HG03342 (cell line): ENCODE measurements at regions not wholly inside any gene's neighbourhood (a gene's known extent, or its start where the extent isn't known, plus 50 kb on each side); places are given as distances from the start of the nearest gene placed in this dataset.
"Not testable (repeated sequence)": the region's sequence is repeated elsewhere in the genome, so short reads cannot be mapped to it uniquely, and the experiment has no call there.

ENCODE experiments used
- ATAC-seq: cut with Tn5 transposase; IDR thresholded peaks from one replicate; pipeline ENCODE4 v1.9.1; 2021; ENCODE audit warnings: mild to moderate bottlenecking, moderate library complexity; ENCODE audit not compliant: unreplicated experiment

DNA sequence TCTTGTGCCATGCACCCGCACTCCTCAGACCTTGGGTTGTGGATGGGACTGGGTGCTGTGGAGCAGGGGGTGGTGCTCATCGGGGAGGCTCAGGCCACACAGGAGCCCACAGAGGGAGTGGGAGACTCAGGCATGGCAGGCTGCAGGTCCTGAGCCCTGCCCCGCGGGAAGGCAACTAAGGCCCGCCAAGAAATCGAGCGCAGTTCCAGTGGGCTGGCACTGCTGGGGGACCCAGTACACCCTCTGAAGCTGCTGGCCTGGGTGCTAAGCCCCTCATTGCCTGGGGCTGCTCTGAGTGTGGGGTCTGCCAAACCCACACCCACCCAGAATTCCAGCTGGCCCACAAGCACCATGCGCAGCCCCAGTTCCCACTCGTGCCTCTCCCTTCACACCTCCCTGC lies 450.5 kb upstream of the FGF16 start:
- no peak for ATAC-seq

DNA sequence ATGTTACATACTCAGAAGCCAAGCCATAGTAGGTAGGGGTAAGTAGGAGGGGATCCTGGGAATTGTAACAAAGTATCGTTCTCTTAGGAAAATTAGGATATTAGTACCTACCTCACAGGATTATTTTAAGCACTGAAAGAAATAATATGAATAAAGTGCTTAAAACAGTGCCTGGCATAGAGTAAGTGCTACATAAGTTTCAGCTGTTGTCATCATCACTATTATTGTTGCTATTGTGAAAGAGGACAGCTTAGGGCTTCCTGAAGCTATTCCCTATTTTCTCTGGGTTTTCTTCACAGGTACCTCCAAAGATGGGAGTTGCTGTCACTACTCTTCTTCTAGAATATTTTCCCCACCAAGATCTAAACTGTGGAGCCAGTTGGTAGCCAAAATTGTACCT lies 443.7 kb upstream of the FGF16 start:
- no peak for ATAC-seq

DNA sequence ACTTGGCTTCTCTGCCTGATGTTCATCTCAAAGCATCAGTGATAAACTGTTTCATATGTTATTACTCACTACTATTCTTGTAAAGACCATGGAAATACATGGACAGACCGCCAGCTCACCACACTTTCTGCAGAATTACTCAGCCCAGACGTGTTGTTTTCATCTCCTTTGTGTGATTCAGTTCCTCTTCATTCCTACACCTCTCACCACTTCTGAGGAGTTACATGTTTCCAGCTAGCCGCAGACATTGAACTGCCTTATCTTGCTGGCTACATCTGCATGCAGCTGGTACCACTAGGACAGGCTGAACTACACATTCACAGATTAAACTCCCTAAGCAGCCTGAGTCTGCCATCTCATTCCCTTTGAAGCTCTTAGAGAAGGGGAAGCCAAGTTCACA lies 443.2 kb upstream of the FGF16 start:
- no peak for ATAC-seq

- no peak for ATAC-seq
Measured at GRCh38 chrX:77009691-77010090, 437.5 kb upstream of the FGF16 start.

GRCh38 chrX:77014377-77015372 lies 432.5 kb upstream of the FGF16 start:
- ATAC-seq, result no peak

GRCh38 chrX:77017093-77017492 lies 430.1 kb upstream of the FGF16 start:
- ATAC-seq, result no peak

- not testable (repeated sequence) for ATAC-seq
Measured at GRCh38 chrX:77046180-77046810, 400.9 kb upstream of the FGF16 start.

DNA sequence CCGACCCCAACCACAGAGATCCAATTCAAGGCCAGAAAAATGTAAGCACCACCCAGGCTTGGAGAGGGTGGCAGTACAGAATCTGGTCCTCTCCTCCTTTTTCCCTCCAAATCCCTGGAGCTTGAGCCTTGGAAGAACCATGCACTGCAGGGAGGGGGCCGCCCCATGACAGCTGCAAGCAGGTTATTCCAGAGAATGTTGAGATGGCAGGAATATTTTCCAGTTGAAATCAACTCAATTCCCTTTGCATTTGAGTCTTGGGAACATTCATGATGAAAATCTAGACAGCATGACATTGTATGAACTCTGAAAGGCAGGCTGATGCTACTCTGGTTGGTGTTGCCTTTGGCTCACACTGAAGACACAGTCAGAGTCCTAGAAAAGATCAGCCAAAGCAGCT lies 386.6 kb upstream of the FGF16 start:
- ATAC-seq, result no peak

- no peak for ATAC-seq
Measured at GRCh38 chrX:77061022-77061421, 386.2 kb upstream of the FGF16 start.

DNA sequence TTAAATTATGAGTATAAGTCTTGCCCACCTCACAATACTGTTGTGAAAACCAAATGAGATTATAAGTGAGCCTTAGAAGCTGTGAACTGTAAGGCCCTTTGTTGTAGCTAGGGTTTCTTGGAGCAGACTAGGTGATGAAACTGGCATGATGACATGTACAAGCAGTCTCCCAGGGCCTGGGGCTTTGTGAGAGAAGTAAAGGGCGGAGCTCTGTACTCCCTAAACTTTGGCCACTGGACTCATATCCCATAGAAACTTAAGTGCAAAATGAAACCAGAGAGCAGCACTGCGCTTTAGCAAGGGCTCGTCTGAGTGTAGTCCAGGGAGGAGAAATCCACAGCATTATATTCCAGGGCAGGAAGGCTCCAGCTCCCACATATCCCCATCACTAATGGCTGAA lies 385.6 kb upstream of the FGF16 start:
- ATAC-seq, result no peak

GRCh38 chrX:77065896-77066295 lies 381.3 kb upstream of the FGF16 start:
- ATAC-seq, result no peak

DNA sequence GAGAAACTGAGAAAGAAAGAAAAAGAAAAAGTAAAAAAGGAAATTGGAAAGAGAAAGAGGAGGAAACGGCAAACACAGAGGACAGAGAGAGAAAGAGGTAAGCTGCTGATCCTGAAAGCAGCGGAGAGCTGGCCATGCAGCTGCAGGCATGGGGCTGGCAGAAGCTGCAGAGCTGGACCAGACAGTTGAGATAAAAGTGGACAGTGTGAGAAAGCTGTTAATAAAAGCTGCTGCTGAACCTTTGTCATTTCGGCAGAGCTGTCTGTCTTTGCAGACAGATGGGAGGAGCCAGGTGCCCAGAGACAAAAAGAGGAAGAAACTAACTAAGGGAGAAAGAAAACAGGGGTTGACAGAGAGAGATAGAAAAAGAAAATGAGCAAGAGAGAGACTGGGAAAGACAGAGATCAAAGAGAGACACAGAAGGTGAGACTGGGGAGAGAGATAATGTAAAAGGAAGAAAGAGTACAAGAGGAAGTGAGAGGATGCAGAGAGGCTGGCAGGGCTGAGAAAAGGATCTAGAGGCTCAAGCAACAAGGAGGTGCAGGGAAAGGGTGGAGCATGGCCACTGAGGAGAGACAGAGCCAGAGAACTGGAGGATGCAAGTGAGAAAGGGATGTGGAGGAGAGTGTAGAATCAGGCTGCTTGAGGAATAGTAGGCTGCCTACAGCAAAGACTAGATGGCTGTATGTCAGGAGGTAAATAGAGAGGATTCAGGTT lies 376.8 kb upstream of the FGF16 start:
- no peak for ATAC-seq

- no peak for ATAC-seq
Measured at GRCh38 chrX:77076896-77077295, 370.3 kb upstream of the FGF16 start.

GRCh38 chrX:77081237-77081636 lies 366.0 kb upstream of the FGF16 start:
- ATAC-seq, result not testable (repeated sequence)

DNA sequence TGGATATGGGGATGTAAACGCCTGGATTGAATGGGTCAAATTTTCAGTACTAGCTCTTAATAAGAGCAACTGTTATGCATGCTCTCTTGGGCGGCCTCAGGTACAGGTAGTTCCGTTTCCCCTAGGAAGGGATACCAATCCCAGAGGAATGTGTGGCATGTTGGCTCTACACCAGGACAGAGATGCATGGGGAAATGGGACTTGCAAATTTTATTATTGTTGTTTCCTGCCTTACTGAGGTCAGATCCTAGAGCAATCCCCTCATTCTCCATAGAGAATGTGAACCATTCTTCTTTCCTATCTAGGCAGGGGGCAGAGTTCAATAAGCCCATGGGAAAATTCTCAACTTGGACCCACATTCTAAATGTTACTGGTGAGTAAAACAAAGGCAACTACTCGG lies 361.8 kb upstream of the FGF16 start:
- ATAC-seq, result no peak

- no peak for ATAC-seq
Measured at GRCh38 chrX:77087529-77088169, 359.5 kb upstream of the FGF16 start.

DNA sequence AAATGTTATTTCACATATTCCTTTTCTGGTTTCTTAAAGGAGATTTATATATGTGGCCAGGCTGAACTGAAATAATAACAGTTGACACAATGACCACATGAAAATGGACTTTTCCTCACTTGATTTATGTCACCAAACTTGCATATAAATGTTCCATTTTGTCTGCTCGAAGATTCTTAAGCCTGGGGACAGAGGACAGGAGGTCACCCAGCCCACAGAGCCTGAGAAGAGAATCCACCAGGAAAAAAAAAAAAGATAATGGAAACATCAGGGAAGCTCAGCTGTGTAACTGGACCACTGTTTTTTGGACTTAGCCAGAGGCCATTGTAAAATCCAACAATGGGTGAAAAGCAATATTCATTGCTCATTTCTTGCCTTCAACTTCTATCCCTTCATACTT lies 359.0 kb upstream of the FGF16 start:
- no peak for ATAC-seq

DNA sequence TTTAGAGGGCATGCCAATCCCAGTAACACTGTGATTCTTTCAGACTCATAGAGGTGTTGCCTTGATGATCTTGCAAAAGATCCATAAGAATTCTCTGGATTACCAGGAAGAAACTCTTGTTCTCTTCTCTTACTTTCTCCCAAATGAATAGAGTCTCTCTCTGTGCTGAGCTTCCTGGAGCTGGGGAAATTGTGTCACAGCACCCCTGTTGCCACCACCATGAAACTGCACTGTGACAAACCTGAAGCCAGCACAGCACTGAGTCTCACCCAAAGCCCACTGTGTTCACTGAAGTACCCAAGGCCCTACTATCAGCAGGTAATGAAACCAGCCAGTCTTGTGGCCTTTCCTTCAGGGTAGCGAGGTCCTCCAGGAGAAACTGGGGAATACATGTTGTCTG lies 332.7 kb upstream of the FGF16 start:
- ATAC-seq, result no peak

DNA sequence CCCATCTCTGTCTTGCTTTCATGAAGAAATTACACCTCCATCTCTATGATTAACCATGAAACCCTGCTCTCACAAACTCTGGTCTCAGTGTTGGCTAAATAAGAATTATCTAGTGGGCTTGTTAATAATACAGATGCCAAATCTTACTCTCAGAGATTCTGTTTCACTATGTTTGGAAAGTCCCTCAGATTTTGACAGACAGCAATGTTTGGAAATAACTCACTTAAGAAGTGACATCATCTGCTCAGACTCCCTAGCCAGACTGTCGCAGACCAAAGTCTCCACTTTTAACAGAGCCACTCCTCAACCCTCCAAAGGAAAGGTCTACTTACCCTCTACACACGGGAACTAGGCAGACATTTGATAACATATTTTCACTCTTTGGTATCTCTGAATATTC lies 328.5 kb upstream of the FGF16 start:
- peak; percentile 47 for ATAC-seq

DNA sequence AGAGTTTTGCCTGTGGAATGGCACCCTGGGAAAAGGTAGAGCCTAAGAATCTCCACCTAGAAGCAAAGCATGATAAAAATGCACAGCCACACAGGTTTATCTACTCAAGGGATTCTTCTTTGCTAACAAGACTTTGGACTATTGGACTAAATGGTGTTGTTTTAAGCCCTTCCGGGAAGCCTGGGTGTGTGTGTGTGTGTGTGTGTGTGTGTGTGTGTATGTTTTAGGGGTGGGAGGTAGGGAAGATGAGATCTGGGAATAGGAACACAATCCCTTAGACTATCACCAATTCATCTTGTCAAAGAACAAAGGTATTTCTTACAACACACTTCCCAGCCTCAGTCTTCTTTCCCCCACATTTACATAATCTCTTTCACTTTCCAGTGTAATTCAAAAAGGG lies 327.5 kb upstream of the FGF16 start:
- ATAC-seq, result no peak

DNA sequence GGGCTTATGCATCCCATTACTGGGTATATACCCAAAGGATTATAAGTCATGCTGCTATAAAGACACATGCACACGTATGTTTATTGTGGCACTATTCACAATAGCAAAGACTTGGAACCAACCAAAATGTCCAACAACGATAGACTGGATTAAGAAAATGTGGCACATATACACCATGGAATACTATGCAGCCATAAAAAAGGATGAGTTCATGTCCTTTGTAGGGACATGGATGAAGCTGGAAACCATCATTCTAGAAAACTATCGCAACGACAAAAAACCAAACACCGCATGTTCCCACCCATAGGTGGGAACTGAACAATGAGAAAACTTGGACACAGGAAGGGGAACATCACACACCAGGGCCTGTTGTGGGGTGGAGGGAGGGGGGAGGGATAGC lies 323.3 kb upstream of the FGF16 start:
- ATAC-seq, result not testable (repeated sequence)
